ENCODE measurements at regions not wholly inside any gene's neighbourhood (a gene's known extent, or its start where the extent isn't known, plus 50 kb on each side); places are given as distances from the start of the nearest gene placed in this dataset.

GRCh38 chr10:62541811-62542210 lies 167.6 kb downstream of the ZNF365 start:
- TF ChIP-seq CTCF (conservative IDR thresholded peaks at IDR 0.05; ENCODE audit: low read depth, low read length) = no peak
- no peak for TF ChIP-seq EZH2phosphoT487 (IDR thresholded peaks at IDR 0.05; ENCODE audit: borderline replicate concordance, low read length)
- no peak for TF ChIP-seq EZH2 (IDR thresholded peaks at IDR 0.05; ENCODE audit: low read length, unreplicated experiment)
